B cell (primary cell): ENCODE measurements at regions not wholly inside any gene's neighbourhood (a gene's known extent, or its start where the extent isn't known, plus 50 kb on each side); places are given as distances from the start of the nearest gene placed in this dataset.

Experiments used
- ATAC-seq: fragments of 200-7000 bp; cut with Tn5 transposase; one replicate; pipeline ENCODE4 v1.10.0; 2021; ENCODE audit warnings: low read depth, mild to moderate bottlenecking, moderate number of reproducible peaks, moderate library complexity
- CTCF ChIA-PET: fragments of 350-600 bp; sonication (Branson Sonifier 250); formaldehyde crosslinking; loops from one replicate; lab custom pipeline; 2021; ENCODE audit warnings: antibody characterized with exemption, inconsistent platforms; lab: Charles Lee
- POLR2A ChIA-PET: fragments of 350-600 bp; sonication (Branson Sonifier 250); formaldehyde crosslinking; loops from one replicate; lab custom pipeline; 2021; ENCODE audit warnings: antibody characterized with exemption; lab: Charles Lee
- DNase-seq: peaks from one replicate; pipeline ENCODE4 v3.0.0; 2013
- H2AFZ ChIP-seq: 2 replicates; pipeline ENCODE4 v1.6.1; 2012; ENCODE audit warnings: mild to moderate bottlenecking, low read depth, low read length; ENCODE audit not compliant: insufficient read depth, poor library complexity, severe bottlenecking
- H3K27ac ChIP-seq, 2 donors: 1 replicate in 1 of 2; 2 replicates in 1 of 2; pipeline ENCODE4 v1.5.1; 2012 to 2013; ENCODE audit warnings: low read length in 2 of 2, mild to moderate bottlenecking in 2 of 2, moderate library complexity in 1 of 2
- H3K27me3 ChIP-seq, 4 experiments: fragments of 200-600 bp in 1 of 4; sonication (generic) in 1 of 4; replicated peaks in 1 of 4; 1 replicate in 2 of 4; 2 replicates in 2 of 4; pipeline versions ENCODE4 v1.6.1 to v1.7.0; 2013 to 2016; ENCODE audit warnings: low read length in 3 of 4, mild to moderate bottlenecking in 2 of 4, mixed read lengths in 1 of 4, moderate library complexity in 1 of 4; ENCODE audit not compliant: insufficient read depth in 4 of 4, control insufficient read depth in 3 of 4; ENCODE audit errors: control extremely low read depth in 1 of 4
- H3K36me3 ChIP-seq, 2 experiments: replicated peaks in 1 of 2; 1 replicate in 1 of 2; 2 replicates in 1 of 2; pipeline versions ENCODE4 v1.6.1 to v1.7.1; 2013; ENCODE audit warnings: low read length in 1 of 2; ENCODE audit not compliant: insufficient read depth in 2 of 2, control insufficient read depth in 1 of 2; ENCODE audit errors: control extremely low read depth in 1 of 2, extremely low read depth in 1 of 2
- H3K4me1 ChIP-seq, 2 donors: fragments of 200-600 bp in 1 of 2; sonication (generic) in 1 of 2; 1 replicate in 1 of 2; 2 replicates in 1 of 2; pipeline versions ENCODE4 v1.5.1 to v1.6.1; 2013 to 2017; ENCODE audit warnings: low read length in 2 of 2; ENCODE audit not compliant: control insufficient read depth in 2 of 2, insufficient read depth in 2 of 2
- H3K4me2 ChIP-seq: replicated peaks from 2 replicates; pipeline ENCODE3; 2012; ENCODE audit warnings: mild to moderate bottlenecking, low read depth, low read length; ENCODE audit not compliant: poor library complexity, severe bottlenecking
- H3K4me3 ChIP-seq, 5 experiments: fragments of 200-600 bp in 1 of 5; sonication (generic) in 1 of 5; 1 replicate in 3 of 5; 2 replicates in 2 of 5; pipeline versions ENCODE4 v1.5.1 to v1.7.0; 2011 to 2016; ENCODE audit warnings: low read length in 4 of 5, mild to moderate bottlenecking in 4 of 5, low read depth in 2 of 5, control low read depth in 1 of 5, moderate library complexity in 1 of 5; ENCODE audit not compliant: insufficient read depth in 1 of 5; ENCODE audit errors: control extremely low read depth in 1 of 5, extremely low read depth in 1 of 5
- H3K79me2 ChIP-seq: fragments of 200-600 bp; sonication (generic); one replicate; pipeline ENCODE4 v1.6.0; 2016; ENCODE audit warnings: low read length; ENCODE audit not compliant: control insufficient read depth, insufficient read depth
- H3K9ac ChIP-seq: fragments of 200-600 bp; sonication (generic); 2 replicates; pipeline ENCODE4 v1.6.1; 2017; ENCODE audit warnings: mild to moderate bottlenecking, low read length, moderate library complexity
- H3K9me3 ChIP-seq, 3 donors: one replicate each; pipeline versions ENCODE4 v1.6.1 to v1.7.1; 2013; ENCODE audit warnings: low read length in 2 of 3; ENCODE audit not compliant: control insufficient read depth in 2 of 3, insufficient read depth in 1 of 3; ENCODE audit errors: control extremely low read depth in 1 of 3
- H4K20me1 ChIP-seq: 2 replicates; pipeline ENCODE4 v1.6.0; 2012; ENCODE audit warnings: mild to moderate bottlenecking, low read length; ENCODE audit not compliant: insufficient read depth, control insufficient read depth, poor library complexity, severe bottlenecking
- H3K27ac Mint-ChIP-seq: one replicate; pipeline ENCODE4 v1.8.0; 2021; ENCODE audit warnings: mixed read lengths
- H3K27me3 Mint-ChIP-seq: one replicate; pipeline ENCODE4 v1.8.0; 2021; ENCODE audit warnings: mixed read lengths
- H3K4me1 Mint-ChIP-seq: one replicate; pipeline ENCODE4 v1.8.0; 2021; ENCODE audit warnings: mixed read lengths
- H3K4me3 Mint-ChIP-seq: one replicate; pipeline ENCODE4 v1.8.0; 2021; ENCODE audit warnings: mixed read lengths
- H3K9me3 Mint-ChIP-seq: one replicate; pipeline ENCODE4 v1.8.0; 2022; ENCODE audit warnings: mixed read lengths; ENCODE audit not compliant: insufficient read depth
- EZH2 ChIP-seq: IDR thresholded peaks from 2 replicates; pipeline ENCODE4 v1.6.1; 2012; ENCODE audit warnings: borderline replicate concordance, low read depth, mild to moderate bottlenecking, moderate library complexity, low read length; ENCODE audit not compliant: insufficient read depth, poor library complexity, severe bottlenecking
- WGBS: methylation state at CpG from one replicate; pipeline ENCODE4 v1.1.5; 2013; ENCODE audit warnings: missing lambda C conversion rate; ENCODE audit not compliant: insufficient coverage; 5-methylcytosine and 5-hydroxymethylcytosine counted together
- intact Hi-C: fragments of 100-400 bp; cut with micrococcal nuclease; formaldehyde crosslinking; loops from one replicate; pipeline ENCODE4 v1.10.0; 2022
- TF ChIP-seq, protein P1 (sequence below): fragments of 200-600 bp; IDR thresholded peaks from one replicate; pipeline ENCODE4 v1.8.0; 2022; ENCODE audit warnings: antibody characterized with exemption, mild to moderate bottlenecking

DNA sequence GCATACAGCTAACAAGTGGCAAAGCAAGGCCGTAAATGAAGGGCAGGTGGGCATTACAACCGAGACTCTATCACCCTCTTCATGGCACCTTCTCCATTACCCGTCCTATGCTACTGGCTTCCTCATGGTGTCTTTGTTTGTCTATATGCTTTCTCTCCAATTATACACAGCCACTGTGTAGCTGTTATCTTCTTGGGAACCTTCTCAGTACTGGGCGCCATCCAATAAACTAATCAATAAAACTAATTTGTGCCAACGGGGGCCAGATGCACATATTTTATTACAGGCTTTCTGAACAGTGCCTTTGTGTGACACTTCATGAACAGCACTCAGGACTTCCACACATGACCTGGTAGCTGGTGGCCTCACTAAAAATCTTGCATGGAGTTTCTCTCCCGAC lies 149.8 kb upstream of the PCSK2 start:
- TF ChIP-seq, protein P1, sequence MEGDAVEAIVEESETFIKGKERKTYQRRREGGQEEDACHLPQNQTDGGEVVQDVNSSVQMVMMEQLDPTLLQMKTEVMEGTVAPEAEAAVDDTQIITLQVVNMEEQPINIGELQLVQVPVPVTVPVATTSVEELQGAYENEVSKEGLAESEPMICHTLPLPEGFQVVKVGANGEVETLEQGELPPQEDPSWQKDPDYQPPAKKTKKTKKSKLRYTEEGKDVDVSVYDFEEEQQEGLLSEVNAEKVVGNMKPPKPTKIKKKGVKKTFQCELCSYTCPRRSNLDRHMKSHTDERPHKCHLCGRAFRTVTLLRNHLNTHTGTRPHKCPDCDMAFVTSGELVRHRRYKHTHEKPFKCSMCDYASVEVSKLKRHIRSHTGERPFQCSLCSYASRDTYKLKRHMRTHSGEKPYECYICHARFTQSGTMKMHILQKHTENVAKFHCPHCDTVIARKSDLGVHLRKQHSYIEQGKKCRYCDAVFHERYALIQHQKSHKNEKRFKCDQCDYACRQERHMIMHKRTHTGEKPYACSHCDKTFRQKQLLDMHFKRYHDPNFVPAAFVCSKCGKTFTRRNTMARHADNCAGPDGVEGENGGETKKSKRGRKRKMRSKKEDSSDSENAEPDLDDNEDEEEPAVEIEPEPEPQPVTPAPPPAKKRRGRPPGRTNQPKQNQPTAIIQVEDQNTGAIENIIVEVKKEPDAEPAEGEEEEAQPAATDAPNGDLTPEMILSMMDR: no peak
- TF ChIP-seq EZH2: no peak
- Histone ChIP-seq H3K79me2 (no peaks in the 10 kb centered on the region), H2AFZ (no peak overlapping the region), H3K4me3 (no peak overlapping the region), H4K20me1 (no peaks in the 10 kb centered on the region), H3K36me3 (no peaks in the 10 kb centered on the region), H3K4me1 (no peaks in the 10 kb centered on the region), H3K9me3 (no peaks in the 10 kb centered on the region), H3K27ac (no peak overlapping the region), H3K27me3 (no peaks in the 10 kb centered on the region), H3K4me2 (no peak overlapping the region), H3K9ac (no peak overlapping the region)
- ChIA-PET POLR2A (no interaction called here), CTCF (no interaction called here)
- ATAC-seq (no peak), DNase-seq (no peak)
- Mint-ChIP-seq H3K27me3 (no peaks in the 10 kb centered on the region), H3K27ac (no peak overlapping the region), H3K4me3 (no peak overlapping the region), H3K9me3 (peaks cover 3% of the 10 kb centered on the region), H3K4me1 (no peaks in the 10 kb centered on the region)
- WGBS: 90% methylated on average over 5 of the region's 6 CpGs
- intact Hi-C loops: no loop called here

DNA sequence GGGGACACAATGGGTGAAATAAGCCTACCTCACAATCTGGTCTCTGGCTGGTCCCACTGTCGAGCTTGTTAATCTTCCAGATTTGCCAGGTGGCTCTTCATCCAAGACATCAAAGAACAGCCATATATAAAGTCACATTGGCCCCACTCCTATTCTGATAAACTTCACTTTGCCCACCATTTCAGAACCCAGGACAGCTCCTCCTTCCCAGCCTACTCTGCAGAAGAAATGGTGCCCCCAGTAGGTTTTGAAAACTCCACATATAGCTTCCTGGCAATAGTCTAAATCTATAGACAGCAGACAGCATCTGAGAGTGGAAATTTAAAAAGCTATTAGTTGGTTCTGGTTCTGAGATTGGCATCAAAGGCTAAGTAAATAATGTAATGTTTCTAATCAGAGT lies 143.1 kb upstream of the PCSK2 start:
- no peak overlapping the region for H2AFZ ChIP-seq
- no peaks in the 10 kb centered on the region for H3K4me1 Mint-ChIP-seq
- peaks cover 7% of the 10 kb centered on the region for H3K9me3 Mint-ChIP-seq
- H3K27me3 ChIP-seq: no peaks in the 10 kb centered on the region
- no peaks in the 10 kb centered on the region for H3K27me3 Mint-ChIP-seq
- ChIA-PET POLR2A (no interaction called here), CTCF (no interaction called here)
- DNase-seq (no peak), ATAC-seq (no peak)
- no peak overlapping the region for H3K4me3 ChIP-seq
- no peaks in the 10 kb centered on the region for H4K20me1 ChIP-seq
- no peak overlapping the region for H3K4me3 Mint-ChIP-seq
- TF ChIP-seq, protein P1: no peak
- H3K9me3 ChIP-seq: peaks cover 0 to 3% (median 0%) of the 10 kb centered on the region in 3 donors
- H3K79me2 ChIP-seq: no peaks in the 10 kb centered on the region
- 71% methylated on average over 1 of the region's 1 CpG for WGBS
- H3K4me2 ChIP-seq: no peak overlapping the region
- no peaks in the 10 kb centered on the region for H3K4me1 ChIP-seq
- no peak overlapping the region for H3K9ac ChIP-seq
- H3K36me3 ChIP-seq: no peaks in the 10 kb centered on the region
- no peak overlapping the region for H3K27ac ChIP-seq
- intact Hi-C loops: no loop called here
- H3K27ac Mint-ChIP-seq: no peak overlapping the region
